ENCODE measurements at regions not wholly inside any gene's neighbourhood (a gene's known extent, or its start where the extent isn't known, plus 50 kb on each side); places are given as distances from the start of the nearest gene placed in this dataset.

- no peak overlapping the region for H3K27ac ChIP-seq (ENCODE audit: low read depth, low read length)
- no peaks in the 10 kb centered on the region for H3K27me3 ChIP-seq (ENCODE audit: low read length)
- no peaks in the 10 kb centered on the region for H3K9me2 ChIP-seq (replicated peaks; ENCODE audit: insufficient read depth, low read length)
- H3K4me2 ChIP-seq (ENCODE audit: low read depth, low read length, poor library complexity, severe bottlenecking): no peak overlapping the region
- no peaks in the 10 kb centered on the region for H4K20me1 ChIP-seq (ENCODE audit: low read depth, low read length)
- no peak overlapping the region for H3K9ac ChIP-seq (ENCODE audit: low read length)
- H3F3A ChIP-seq (ENCODE audit: insufficient read depth): no peaks in the 10 kb centered on the region
- H3K79me2 ChIP-seq (ENCODE audit: insufficient read depth, low read length): no peaks in the 10 kb centered on the region
- no peak overlapping the region for H3K4me3 ChIP-seq (ENCODE audit: insufficient read depth, low read length, poor library complexity, severe bottlenecking)
- no peak for TF ChIP-seq EZH2phosphoT487 (conservative IDR thresholded peaks at IDR 0.05; ENCODE audit: low read length)
- TF ChIP-seq, protein P1, sequence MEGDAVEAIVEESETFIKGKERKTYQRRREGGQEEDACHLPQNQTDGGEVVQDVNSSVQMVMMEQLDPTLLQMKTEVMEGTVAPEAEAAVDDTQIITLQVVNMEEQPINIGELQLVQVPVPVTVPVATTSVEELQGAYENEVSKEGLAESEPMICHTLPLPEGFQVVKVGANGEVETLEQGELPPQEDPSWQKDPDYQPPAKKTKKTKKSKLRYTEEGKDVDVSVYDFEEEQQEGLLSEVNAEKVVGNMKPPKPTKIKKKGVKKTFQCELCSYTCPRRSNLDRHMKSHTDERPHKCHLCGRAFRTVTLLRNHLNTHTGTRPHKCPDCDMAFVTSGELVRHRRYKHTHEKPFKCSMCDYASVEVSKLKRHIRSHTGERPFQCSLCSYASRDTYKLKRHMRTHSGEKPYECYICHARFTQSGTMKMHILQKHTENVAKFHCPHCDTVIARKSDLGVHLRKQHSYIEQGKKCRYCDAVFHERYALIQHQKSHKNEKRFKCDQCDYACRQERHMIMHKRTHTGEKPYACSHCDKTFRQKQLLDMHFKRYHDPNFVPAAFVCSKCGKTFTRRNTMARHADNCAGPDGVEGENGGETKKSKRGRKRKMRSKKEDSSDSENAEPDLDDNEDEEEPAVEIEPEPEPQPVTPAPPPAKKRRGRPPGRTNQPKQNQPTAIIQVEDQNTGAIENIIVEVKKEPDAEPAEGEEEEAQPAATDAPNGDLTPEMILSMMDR (IDR thresholded peaks at IDR 0.05; ENCODE audit: insufficient read depth, low read length, poor library complexity, severe bottlenecking): no peak
- H3K36me3 ChIP-seq (ENCODE audit: low read length): no peaks in the 10 kb centered on the region
- no peaks in the 10 kb centered on the region for H3K9me3 ChIP-seq (ENCODE audit: insufficient read depth, low read length)
- H2AFZ ChIP-seq (ENCODE audit: low read depth, low read length, severe bottlenecking): no peak overlapping the region
Observed at GRCh38 chr13:89204435-89204834, 1533.3 kb downstream of the SLITRK5 start.

GRCh38 chr13:89205856-89206520 lies 1534.8 kb downstream of the SLITRK5 start:
- no peak overlapping the region for H3K9ac ChIP-seq (ENCODE audit: low read length)

DNA sequence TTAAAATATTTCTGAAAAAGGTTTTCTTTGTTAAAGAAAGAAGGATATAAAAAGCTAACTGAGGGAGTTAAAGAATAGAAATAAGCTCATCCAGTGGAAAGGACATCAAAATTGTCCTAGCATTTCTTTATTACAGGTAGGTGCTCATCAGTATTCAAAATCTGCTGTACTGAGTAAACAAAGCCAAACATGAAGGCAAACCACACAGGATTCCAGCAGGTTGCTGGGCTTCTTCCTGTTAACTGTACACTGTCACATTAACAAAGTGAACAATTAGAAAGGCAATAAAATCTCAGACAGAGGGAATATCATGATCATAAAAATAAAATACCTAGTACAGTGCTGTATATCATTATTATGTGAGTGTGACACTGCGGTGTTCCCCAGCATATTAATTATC lies 1541.0 kb downstream of the SLITRK5 start:
- H3K36me3 ChIP-seq (ENCODE audit: low read length): no peaks in the 10 kb centered on the region

More at GRCh38 chr13:89205856-89206520, 1534.8 kb downstream of the SLITRK5 start:
- no peaks in the 10 kb centered on the region for H3K9me3 ChIP-seq (ENCODE audit: insufficient read depth, low read length)
- H3K79me2 ChIP-seq (ENCODE audit: insufficient read depth, low read length): no peaks in the 10 kb centered on the region
- H4K20me1 ChIP-seq (ENCODE audit: low read depth, low read length): no peaks in the 10 kb centered on the region
- no peaks in the 10 kb centered on the region for H3K9me2 ChIP-seq (replicated peaks; ENCODE audit: insufficient read depth, low read length)
- no peaks in the 10 kb centered on the region for H3K36me3 ChIP-seq (ENCODE audit: low read length)
- no peaks in the 10 kb centered on the region for H3K27me3 ChIP-seq (ENCODE audit: low read length)
- no peaks in the 10 kb centered on the region for H3F3A ChIP-seq (ENCODE audit: insufficient read depth)
- no peak overlapping the region for H2AFZ ChIP-seq (ENCODE audit: low read depth, low read length, severe bottlenecking)
- no peak for TF ChIP-seq EZH2phosphoT487 (conservative IDR thresholded peaks at IDR 0.05; ENCODE audit: low read length)
- TF ChIP-seq, protein P1 (IDR thresholded peaks at IDR 0.05; ENCODE audit: insufficient read depth, low read length, poor library complexity, severe bottlenecking): no peak
- no peak overlapping the region for H3K4me2 ChIP-seq (ENCODE audit: low read depth, low read length, poor library complexity, severe bottlenecking)
- H3K27ac ChIP-seq (ENCODE audit: low read depth, low read length): no peak overlapping the region
- no peak overlapping the region for H3K4me3 ChIP-seq (ENCODE audit: insufficient read depth, low read length, poor library complexity, severe bottlenecking)

More for the DNA sequence above, 1541.0 kb downstream of the SLITRK5 start:
- H3K9ac ChIP-seq (ENCODE audit: low read length): no peak overlapping the region
- TF ChIP-seq, protein P1 (IDR thresholded peaks at IDR 0.05; ENCODE audit: insufficient read depth, low read length, poor library complexity, severe bottlenecking): no peak
- no peak for TF ChIP-seq EZH2phosphoT487 (conservative IDR thresholded peaks at IDR 0.05; ENCODE audit: low read length)
- H3F3A ChIP-seq (ENCODE audit: insufficient read depth): no peaks in the 10 kb centered on the region
- no peaks in the 10 kb centered on the region for H3K27me3 ChIP-seq (ENCODE audit: low read length)
- H3K79me2 ChIP-seq (ENCODE audit: insufficient read depth, low read length): no peaks in the 10 kb centered on the region
- no peak overlapping the region for H2AFZ ChIP-seq (ENCODE audit: low read depth, low read length, severe bottlenecking)
- no peaks in the 10 kb centered on the region for H3K9me3 ChIP-seq (ENCODE audit: insufficient read depth, low read length)
- no peak overlapping the region for H3K4me2 ChIP-seq (ENCODE audit: low read depth, low read length, poor library complexity, severe bottlenecking)
- no peak overlapping the region for H3K4me3 ChIP-seq (ENCODE audit: insufficient read depth, low read length, poor library complexity, severe bottlenecking)
- no peaks in the 10 kb centered on the region for H4K20me1 ChIP-seq (ENCODE audit: low read depth, low read length)
- no peaks in the 10 kb centered on the region; the same call in 1 of the 2 replicates for H3K9me2 ChIP-seq (replicated peaks; ENCODE audit: insufficient read depth, low read length)
- no peak overlapping the region for H3K27ac ChIP-seq (ENCODE audit: low read depth, low read length)
